GM18502 (cell line): ENCODE measurements at regions not wholly inside any gene's neighbourhood (a gene's known extent, or its start where the extent isn't known, plus 50 kb on each side); places are given as distances from the start of the nearest gene placed in this dataset.
"Not testable (repeated sequence)": the region's sequence is repeated elsewhere in the genome, so short reads cannot be mapped to it uniquely, and the experiment has no call there.

Experiments used
- ATAC-seq: cut with Tn5 transposase; IDR thresholded peaks from one replicate; pipeline ENCODE4 v1.9.1; 2021; ENCODE audit warnings: mild to moderate bottlenecking; ENCODE audit not compliant: unreplicated experiment, poor library complexity

DNA sequence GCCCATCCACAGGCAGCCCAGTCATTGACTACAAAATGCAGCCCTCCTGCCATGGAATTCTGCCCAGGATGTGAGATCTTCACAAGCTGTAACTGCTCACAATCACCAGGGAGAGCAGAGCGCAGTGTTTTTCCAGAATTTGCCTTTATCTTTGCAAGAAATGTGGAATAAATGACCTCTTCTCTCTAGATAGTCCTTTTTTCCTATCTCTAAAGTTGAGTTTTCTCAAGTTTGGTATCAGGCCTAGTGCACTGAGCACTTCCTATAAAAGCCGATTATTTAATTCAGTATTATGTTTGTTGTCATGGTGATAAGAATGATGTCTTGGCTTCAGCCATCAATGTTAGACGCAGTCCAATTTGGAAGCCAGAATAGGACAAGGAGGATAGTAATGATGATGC, 246.9 kb upstream of the IRF2BP2 start:
- ATAC-seq: no peak

DNA sequence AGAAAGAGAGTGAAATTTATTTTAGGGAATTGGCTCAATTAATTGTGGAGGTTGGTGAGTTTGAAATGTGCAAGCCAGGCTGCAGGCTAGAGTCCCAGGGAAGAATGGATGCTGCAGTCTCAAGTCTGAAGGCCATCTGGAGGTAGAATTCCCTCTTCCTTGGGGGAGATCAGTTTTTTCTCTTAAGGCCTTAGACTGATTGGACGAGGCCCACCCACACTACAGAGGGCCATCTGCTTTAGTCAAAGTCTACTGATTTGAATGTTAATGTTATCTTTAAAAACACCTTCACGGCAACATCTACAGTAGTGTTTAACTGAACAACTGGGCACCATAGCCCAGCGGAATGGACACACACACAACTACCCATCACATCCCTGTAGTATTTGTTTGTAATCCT, 245.9 kb upstream of the IRF2BP2 start:
- ATAC-seq: no peak

DNA sequence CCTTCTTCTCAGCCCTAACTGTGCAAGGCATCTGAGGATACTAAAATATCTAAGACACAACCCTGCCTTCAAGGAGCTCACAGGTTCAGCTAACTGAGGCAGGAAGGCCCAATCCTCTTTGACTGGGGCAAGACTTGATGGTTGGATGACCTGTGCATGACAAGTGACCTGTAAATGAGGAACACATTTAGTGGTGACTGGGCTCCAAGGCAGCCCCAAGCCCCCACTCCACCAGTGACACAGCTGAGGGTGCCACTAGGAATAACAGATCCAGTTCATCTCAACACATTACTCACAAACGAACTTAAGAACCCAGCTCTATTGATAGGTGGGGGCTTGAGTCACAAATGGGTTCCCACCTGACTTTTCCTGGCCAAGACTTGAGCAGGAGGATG, 244.7 kb upstream of the IRF2BP2 start:
- ATAC-seq: no peak

- ATAC-seq: no peak
These were observed 244.1 kb upstream of the IRF2BP2 start for GRCh38 chr1:234853906-234854644.

DNA sequence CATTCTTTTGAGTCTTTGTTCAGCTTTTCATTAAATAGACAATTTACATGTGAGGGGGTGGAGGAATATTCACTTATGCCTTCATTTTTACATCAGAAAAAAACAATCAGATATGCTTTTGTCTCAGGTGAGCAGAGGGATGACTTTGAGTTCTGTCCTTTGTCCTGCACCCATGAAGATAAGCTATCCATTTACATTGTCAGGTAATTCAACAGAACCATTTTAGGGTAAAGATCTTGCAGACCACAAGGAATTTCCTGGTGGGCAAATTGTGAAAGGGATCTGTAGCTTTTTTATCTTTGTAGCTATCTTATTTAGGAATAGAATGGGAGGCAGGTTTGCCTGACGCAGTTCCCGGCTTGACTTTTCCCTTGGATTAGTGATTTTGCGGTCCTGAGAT, 242.7 kb upstream of the IRF2BP2 start:
- ATAC-seq: no peak

DNA sequence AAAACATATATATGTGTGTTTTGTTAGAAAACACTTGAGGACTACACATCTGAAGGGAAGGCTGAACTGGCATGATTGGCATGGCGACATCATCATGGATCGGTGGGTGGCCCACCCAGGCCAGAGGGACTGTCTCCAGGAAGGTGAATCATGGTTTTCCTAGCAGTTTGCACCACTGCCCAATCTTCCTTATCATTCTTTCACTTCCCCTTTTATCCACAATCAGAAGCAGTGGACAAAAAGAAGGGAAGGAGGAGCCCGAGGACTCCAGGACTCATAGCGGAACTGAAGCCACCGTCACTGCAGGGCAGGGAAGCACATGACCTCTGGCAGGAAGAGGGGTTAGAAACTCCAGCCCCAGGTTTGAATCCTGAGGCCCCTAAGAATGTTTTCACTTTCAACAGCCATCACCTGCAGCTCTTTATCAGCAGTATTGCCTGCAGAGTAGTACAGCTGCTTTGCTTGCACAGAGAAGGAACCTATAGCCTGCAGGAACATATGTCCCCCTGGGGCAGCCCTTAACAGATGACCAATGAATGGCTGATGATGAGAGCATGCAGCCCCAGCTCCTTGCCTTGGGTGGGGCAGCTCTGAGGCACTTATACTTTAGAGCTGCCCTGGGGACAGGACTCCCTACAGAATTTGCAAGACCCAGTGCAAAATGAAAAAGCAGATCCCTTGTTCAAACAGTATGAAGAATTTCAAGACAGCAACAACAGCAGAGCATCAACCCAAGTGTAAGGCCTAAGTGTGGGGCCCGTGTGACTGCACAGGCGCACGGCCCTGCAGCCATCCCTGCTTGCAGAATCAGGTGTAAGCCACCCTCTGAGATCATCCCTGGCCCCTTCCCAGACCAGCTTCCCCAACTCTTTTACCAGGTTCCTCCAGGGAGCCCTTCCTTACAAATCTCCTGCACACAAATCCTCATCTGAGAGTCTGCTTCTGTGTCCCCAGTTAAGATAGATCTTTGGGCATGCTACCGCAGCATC, 241.8 kb upstream of the IRF2BP2 start:
- ATAC-seq: peak; percentile 64

DNA sequence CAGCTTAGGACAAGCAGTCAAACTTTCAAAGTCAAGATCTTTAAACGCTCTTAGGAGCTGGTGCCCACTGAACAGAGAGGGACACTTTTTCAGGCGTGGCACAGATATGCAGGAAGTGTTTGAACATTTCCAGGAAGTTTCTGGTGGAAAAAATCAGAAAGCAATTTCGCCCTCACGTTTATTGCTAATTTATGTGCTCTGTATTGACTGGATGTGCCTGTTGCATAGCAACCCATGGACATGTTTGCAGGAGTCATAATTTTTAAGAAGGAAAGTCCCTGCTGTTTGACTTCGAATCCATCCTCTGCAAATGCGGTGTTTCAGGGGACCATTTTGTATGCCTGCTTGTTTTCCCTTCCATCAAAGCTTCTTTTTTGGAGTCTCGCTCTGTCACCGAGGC, 239.9 kb upstream of the IRF2BP2 start:
- no peak for ATAC-seq

DNA sequence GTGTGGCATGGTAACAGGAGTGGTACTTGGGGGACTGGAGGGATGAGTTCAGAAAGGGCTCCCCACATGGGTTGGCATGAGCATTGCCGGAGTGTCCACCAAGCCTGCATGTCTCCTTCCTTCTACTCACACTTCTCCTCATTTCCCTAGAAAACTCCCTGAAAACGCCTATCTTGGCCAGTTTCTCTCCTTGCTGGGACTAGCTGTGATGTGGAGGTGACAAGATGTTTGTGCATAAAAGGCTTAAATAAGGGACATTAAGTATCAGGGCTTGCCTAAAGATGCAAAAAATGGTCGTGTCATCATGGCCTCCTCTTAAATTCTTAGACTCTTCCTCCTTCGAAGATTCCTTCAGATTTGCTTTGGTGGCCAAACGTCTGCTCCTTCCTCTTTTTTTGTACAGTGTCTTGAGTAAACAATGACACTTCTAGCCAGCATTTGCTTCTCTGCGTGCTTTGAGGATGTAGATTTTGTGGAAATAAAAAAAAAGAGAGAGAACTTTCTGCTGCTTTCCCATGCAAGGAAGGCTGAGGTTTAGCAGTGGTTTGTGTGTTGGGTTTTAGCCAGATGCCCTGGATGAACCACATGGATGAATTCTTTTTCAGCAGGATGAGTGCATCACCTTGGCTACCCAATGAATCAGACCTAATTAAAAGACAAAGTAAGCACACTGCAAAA, 239.1 kb upstream of the IRF2BP2 start:
- no peak for ATAC-seq

DNA sequence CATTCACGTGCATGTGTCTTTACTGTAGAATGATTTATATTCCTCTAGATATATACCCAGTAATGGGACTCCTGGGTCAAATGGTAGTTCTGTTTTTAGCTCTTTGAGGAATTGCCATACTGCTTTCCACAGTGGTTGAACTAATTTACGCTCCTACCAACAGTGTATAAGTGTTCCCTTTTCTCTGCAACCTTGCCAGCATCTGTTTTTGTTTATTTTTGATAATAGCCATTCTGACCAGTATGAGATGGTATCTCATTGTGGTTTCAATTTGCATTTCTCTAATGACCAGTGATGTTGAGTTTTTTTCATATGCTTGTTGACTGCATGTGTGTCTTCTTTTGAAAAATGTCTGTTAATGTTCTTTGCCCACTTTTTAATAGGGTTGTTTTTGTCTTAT, 236.8 kb upstream of the IRF2BP2 start:
- ATAC-seq: not testable (repeated sequence)

- ATAC-seq: no peak
These were observed 235.9 kb upstream of the IRF2BP2 start for GRCh38 chr1:234845836-234846235.

- ATAC-seq: no peak
These were observed 235.2 kb upstream of the IRF2BP2 start for GRCh38 chr1:234845097-234845660.

DNA sequence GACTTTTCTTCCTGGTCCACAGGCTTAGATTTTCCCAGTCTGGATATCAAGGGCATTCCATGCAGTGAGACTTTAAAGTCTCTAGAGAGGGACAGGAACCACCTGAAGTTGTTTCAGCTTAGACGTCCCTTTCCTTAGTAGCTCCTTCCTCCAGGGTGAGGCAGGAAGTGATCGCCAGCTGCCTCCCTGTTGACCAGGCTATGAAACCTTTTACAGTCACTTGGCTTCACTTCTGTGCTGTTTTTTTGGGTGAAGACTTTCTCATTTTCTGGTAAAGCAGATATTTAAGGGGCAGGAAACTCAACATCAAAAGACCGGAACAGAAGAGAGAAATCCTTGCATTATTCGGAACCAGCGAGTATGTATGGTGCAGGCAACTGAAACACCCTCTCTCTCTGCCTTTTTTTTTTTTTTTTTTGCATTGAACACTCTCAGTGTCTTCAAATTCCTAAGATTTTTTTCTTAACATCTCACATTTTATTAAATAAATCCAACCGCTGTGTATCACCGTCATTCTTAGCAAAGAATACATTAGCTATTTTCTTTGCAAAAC, 234.6 kb upstream of the IRF2BP2 start:
- no peak for ATAC-seq

- ATAC-seq: no peak
These were observed 234.0 kb upstream of the IRF2BP2 start for GRCh38 chr1:234843946-234844345.

DNA sequence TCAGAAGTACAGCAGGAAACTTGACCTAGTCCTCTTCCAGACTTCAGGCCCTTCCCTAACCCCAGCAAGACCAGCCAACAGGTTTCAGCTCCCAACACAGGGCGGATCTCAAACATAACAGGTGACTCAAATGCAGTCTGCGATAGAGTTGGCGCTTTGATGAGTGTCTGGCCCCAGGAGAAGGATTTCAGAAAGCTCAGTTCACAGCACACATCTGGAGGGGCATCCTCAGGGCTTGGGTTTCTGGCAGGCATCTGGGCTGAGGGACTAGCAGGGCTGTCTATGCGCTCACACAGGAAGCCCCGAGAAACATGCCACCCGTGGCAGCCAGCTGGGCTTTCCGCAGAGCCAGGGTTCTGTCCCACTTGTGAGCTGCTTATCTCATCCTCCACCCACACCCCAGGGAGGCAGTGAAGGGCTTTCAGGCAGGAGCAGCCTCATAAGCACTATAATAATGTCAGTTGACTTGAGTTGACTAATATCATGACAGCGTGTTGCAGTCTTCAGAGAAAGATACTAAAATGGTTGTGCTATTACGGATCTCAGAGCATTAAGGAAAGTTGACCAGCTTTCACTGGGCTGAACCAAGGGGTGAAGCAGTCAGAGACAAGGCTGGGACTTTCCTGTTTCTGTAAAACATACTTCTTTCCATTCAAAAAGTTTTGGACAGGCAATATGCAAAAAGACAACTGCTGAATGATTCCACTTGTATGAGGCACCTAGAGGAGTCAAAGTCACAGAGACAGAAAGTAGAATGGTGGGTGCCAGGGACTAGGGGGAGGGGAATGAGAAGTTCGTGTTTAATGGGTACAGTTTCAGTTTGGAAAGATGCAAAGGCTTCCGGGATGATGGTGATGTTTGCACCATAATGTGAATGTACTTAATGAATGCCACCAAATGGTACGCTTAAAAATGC, 233.0 kb upstream of the IRF2BP2 start:
- ATAC-seq: peak; percentile 83

- ATAC-seq: no peak
These were observed 231.8 kb upstream of the IRF2BP2 start for GRCh38 chr1:234841710-234842231.

GRCh38 chr1:234841281-234841680, 231.3 kb upstream of the IRF2BP2 start:
- no peak for ATAC-seq

DNA sequence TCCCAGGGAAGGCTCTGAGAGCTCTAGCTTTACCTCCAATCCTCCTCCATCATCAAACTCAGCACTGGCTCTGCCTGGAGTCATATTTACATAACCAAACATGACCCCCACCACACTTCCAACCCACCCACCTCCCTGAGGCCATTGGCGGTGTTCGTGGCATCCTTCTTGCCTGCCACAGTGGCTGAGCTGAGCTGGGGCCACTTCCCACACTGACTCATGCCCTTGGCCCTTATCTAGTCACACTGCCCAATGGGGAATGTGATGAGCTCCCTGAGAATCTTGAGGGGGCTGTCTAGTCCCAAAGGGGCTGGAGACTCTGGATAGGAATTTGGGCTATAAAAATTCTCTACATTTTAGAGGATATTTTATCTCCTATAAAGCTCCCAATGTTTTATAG, 230.9 kb upstream of the IRF2BP2 start:
- no peak for ATAC-seq

DNA sequence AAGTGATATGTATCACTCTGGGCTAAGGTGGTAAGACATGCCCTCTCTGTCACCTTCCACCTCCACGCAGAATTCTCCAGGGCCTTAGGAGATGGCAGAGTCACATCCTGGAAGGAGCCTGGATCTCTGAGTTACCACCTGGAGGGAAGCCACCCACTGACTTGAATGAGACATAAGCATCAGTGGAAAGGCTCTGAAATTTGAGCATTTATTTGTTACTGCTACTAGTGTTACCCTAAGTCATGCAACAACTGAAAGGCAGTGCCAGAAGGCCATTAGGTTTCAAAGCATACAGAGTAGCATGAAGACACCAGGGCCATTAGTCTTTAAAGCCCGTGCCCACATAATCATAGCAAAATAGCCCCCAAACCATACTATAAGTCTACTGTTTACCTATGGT, 230.3 kb upstream of the IRF2BP2 start:
- no peak for ATAC-seq

GRCh38 chr1:234839663-234840062, 229.7 kb upstream of the IRF2BP2 start:
- no peak for ATAC-seq
